Uterus (tissue), 2 donors: ENCODE measurements at regions not wholly inside any gene's neighbourhood (a gene's known extent, or its start where the extent isn't known, plus 50 kb on each side); places are given as distances from the start of the nearest gene placed in this dataset.

Source experiments
- CTCF ChIP-seq, 4 experiments: fragments of 200-600 bp in 2 of 4; fragments of 450-650 bp in 2 of 4; sonication (generic) in 2 of 4; IDR thresholded peaks; one replicate each; pipeline ENCODE4 v1.5.1; 2016 to 2019; ENCODE audit warnings: antibody characterized with exemption in 4 of 4, mild to moderate bottlenecking in 2 of 4, moderate library complexity in 1 of 4
- POLR2A ChIP-seq, 2 donors: fragments of 450-650 bp; IDR thresholded peaks; one replicate each; pipeline ENCODE4 v1.6.1; 2016; ENCODE audit warnings: antibody characterized with exemption in 2 of 2, mild to moderate bottlenecking in 1 of 2, moderate library complexity in 1 of 2

GRCh38 chr3:178271740-178272387, 264.4 kb upstream of the KCNMB2 start:
- TF ChIP-seq CTCF (IDR thresholded peaks at IDR 0.05) (no peak), POLR2A (IDR thresholded peaks at IDR 0.05) (no peak)
